Neutrophil (primary cell): ENCODE measurements at regions not wholly inside any gene's neighbourhood (a gene's known extent, or its start where the extent isn't known, plus 50 kb on each side); places are given as distances from the start of the nearest gene placed in this dataset.

Source experiments
- H3K27ac ChIP-seq: fragments of 200-600 bp; sonication (generic); 2 replicates; pipeline ENCODE4 v1.5.1; 2016; ENCODE audit warnings: mild to moderate bottlenecking, moderate library complexity
- H3K27me3 ChIP-seq: fragments of 200-600 bp; sonication (generic); 2 replicates; pipeline ENCODE4 v1.6.0; 2016; ENCODE audit warnings: mild to moderate bottlenecking
- H3K36me3 ChIP-seq: fragments of 200-600 bp; sonication (generic); 2 replicates; pipeline ENCODE4 v1.5.1; 2017
- H3K4me1 ChIP-seq, 2 experiments: fragments of 200-600 bp in 1 of 2; sonication (generic) in 1 of 2; 1 replicate in 1 of 2; 2 replicates in 1 of 2; pipeline versions ENCODE4 v1.5.1 to v1.6.1; 2013 to 2016; ENCODE audit warnings: low read depth in 1 of 2, low read length in 1 of 2, mild to moderate bottlenecking in 1 of 2, moderate library complexity in 1 of 2; ENCODE audit not compliant: control insufficient read depth in 1 of 2, insufficient read depth in 1 of 2
- H3K4me3 ChIP-seq, 2 experiments: fragments of 200-600 bp in 1 of 2; sonication (generic) in 1 of 2; 1 replicate in 1 of 2; 2 replicates in 1 of 2; pipeline ENCODE4 v1.5.1; 2013 to 2016; ENCODE audit warnings: low read depth in 1 of 2, low read length in 1 of 2, mild to moderate bottlenecking in 1 of 2, moderate library complexity in 1 of 2
- H3K9me3 ChIP-seq: fragments of 200-600 bp; sonication (generic); 2 replicates; pipeline ENCODE4 v1.5.1; 2016
- CTCF ChIP-seq: fragments of 200-600 bp; sonication (generic); IDR thresholded peaks from 2 replicates; pipeline ENCODE4 v1.5.1; 2016; ENCODE audit warnings: antibody characterized with exemption

- Histone ChIP-seq H3K9me3 (no peaks in the 10 kb centered on the region), H3K36me3 (no peaks in the 10 kb centered on the region), H3K4me1 (no peaks in the 10 kb centered on the region)
Observed at GRCh38 chr5:135691044-135691443, 112.3 kb upstream of the CXCL14 start.

GRCh38 chr5:135690466-135690865, 111.7 kb upstream of the CXCL14 start:
- no peaks in the 10 kb centered on the region for H3K36me3 ChIP-seq
- H3K4me1 ChIP-seq: no peaks in the 10 kb centered on the region
- H3K27ac ChIP-seq: no peak overlapping the region
- peaks cover 14% of the 10 kb centered on the region for H3K27me3 ChIP-seq
- H3K4me3 ChIP-seq: no peak overlapping the region
- H3K9me3 ChIP-seq: no peaks in the 10 kb centered on the region
- TF ChIP-seq CTCF: no peak

More at GRCh38 chr5:135691044-135691443, 112.3 kb upstream of the CXCL14 start:
- no peak for TF ChIP-seq CTCF
- Histone ChIP-seq H3K27me3 (peaks cover 14% of the 10 kb centered on the region), H3K27ac (no peak overlapping the region), H3K4me3 (no peak overlapping the region)

- no peak overlapping the region for H3K4me3 ChIP-seq
- no peaks in the 10 kb centered on the region for H3K36me3 ChIP-seq
- H3K4me1 ChIP-seq: no peaks in the 10 kb centered on the region
- peaks cover 14% of the 10 kb centered on the region for H3K27me3 ChIP-seq
- TF ChIP-seq CTCF: no peak
- H3K9me3 ChIP-seq: no peaks in the 10 kb centered on the region
- no peak overlapping the region for H3K27ac ChIP-seq
Observed at GRCh38 chr5:135689506-135689905, 110.7 kb upstream of the CXCL14 start.

GRCh38 chr5:135688385-135688784, 109.6 kb upstream of the CXCL14 start:
- Histone ChIP-seq H3K27me3 (peaks cover 14% of the 10 kb centered on the region), H3K4me3 (no peak overlapping the region), H3K27ac (no peak overlapping the region), H3K36me3 (no peaks in the 10 kb centered on the region), H3K9me3 (no peaks in the 10 kb centered on the region), H3K4me1 (no peaks in the 10 kb centered on the region)
- TF ChIP-seq CTCF: no peak

GRCh38 chr5:135683189-135683588, 104.4 kb upstream of the CXCL14 start:
- no peak for TF ChIP-seq CTCF
- Histone ChIP-seq H3K9me3 (no peaks in the 10 kb centered on the region), H3K4me1 (no peaks in the 10 kb centered on the region), H3K27ac (no peak overlapping the region), H3K36me3 (no peaks in the 10 kb centered on the region), H3K27me3 (no peaks in the 10 kb centered on the region), H3K4me3 (no peak overlapping the region)

- no peak for TF ChIP-seq CTCF
- Histone ChIP-seq H3K27me3 (no peaks in the 10 kb centered on the region), H3K9me3 (no peaks in the 10 kb centered on the region), H3K4me3 (no peak overlapping the region), H3K27ac (no peak overlapping the region), H3K36me3 (no peaks in the 10 kb centered on the region), H3K4me1 (no peaks in the 10 kb centered on the region)
Observed at GRCh38 chr5:135680713-135681112, 101.9 kb upstream of the CXCL14 start.
